Astrocyte (in vitro differentiated cells and primary cell): ENCODE measurements at regions not wholly inside any gene's neighbourhood (a gene's known extent, or its start where the extent isn't known, plus 50 kb on each side); places are given as distances from the start of the nearest gene placed in this dataset.

Source experiments
- DNase-seq: peaks from one replicate; pipeline ENCODE4 v3.0.0-alpha.2; 2010; ENCODE audit warnings: low read depth
- FAIRE-seq: peaks from 2 replicates; lab custom pipeline; 2011; peaks lifted over from hg19 to GRCh38; lab: Jason Lieb, UNC
- H2AFZ ChIP-seq: 2 replicates; pipeline ENCODE4 v1.6.0; 2012; ENCODE audit warnings: low read depth, low read length, inconsistent platforms
- H3K27ac ChIP-seq: 2 replicates; pipeline ENCODE4 v1.5.1; 2011; ENCODE audit warnings: low read depth, low read length, inconsistent platforms
- H3K27me3 ChIP-seq: 2 replicates; pipeline ENCODE4 v1.6.0; 2011; ENCODE audit warnings: low read length, inconsistent platforms; ENCODE audit not compliant: insufficient read depth
- H3K36me3 ChIP-seq: 2 replicates; pipeline ENCODE4 v1.5.1; 2011; ENCODE audit warnings: low read length, inconsistent platforms; ENCODE audit not compliant: insufficient read depth
- H3K4me1 ChIP-seq: 2 replicates; pipeline ENCODE4 v1.5.1; 2011; ENCODE audit warnings: low read length, inconsistent platforms; ENCODE audit not compliant: insufficient read depth
- H3K4me2 ChIP-seq: 2 replicates; pipeline ENCODE4 v1.6.0; 2012; ENCODE audit warnings: low read length, inconsistent platforms
- H3K4me3 ChIP-seq: 2 replicates; pipeline ENCODE4 v1.5.1; 2011; ENCODE audit warnings: low read depth, mild to moderate bottlenecking, low read length, inconsistent platforms; ENCODE audit not compliant: insufficient read depth
- H3K79me2 ChIP-seq: 2 replicates; pipeline ENCODE4 v1.6.0; 2012; ENCODE audit warnings: mild to moderate bottlenecking, low read length, inconsistent platforms; ENCODE audit not compliant: insufficient read depth
- H3K9ac ChIP-seq: 2 replicates; pipeline ENCODE4 v1.6.0; 2012; ENCODE audit warnings: mild to moderate bottlenecking, low read length, inconsistent platforms
- H3K9me3 ChIP-seq: 2 replicates; pipeline ENCODE4 v1.5.1; 2012; ENCODE audit warnings: low read depth, mild to moderate bottlenecking, low read length, inconsistent platforms; ENCODE audit not compliant: insufficient read depth
- H4K20me1 ChIP-seq: 2 replicates; pipeline ENCODE4 v1.6.0; 2012; ENCODE audit warnings: low read length, inconsistent platforms; ENCODE audit not compliant: insufficient read depth
- H3K27ac Mint-ChIP-seq: one replicate; pipeline ENCODE4 v1.8.0; 2021; ENCODE audit warnings: mild to moderate bottlenecking, mixed read lengths; ENCODE audit not compliant: unreplicated experiment
- H3K27me3 Mint-ChIP-seq: one replicate; pipeline ENCODE4 v1.8.0; 2021; ENCODE audit warnings: low read depth, mixed read lengths; ENCODE audit not compliant: unreplicated experiment
- H3K36me3 Mint-ChIP-seq: one replicate; pipeline ENCODE4 v1.8.0; 2021; ENCODE audit warnings: low read depth, mixed read lengths; ENCODE audit not compliant: unreplicated experiment
- H3K4me1 Mint-ChIP-seq: one replicate; pipeline ENCODE4 v1.8.0; 2021; ENCODE audit warnings: low read depth, mixed read lengths; ENCODE audit not compliant: unreplicated experiment
- H3K4me3 Mint-ChIP-seq: one replicate; pipeline ENCODE4 v1.8.0; 2021; ENCODE audit warnings: mild to moderate bottlenecking, moderate library complexity, mixed read lengths; ENCODE audit not compliant: unreplicated experiment
- H3K9me3 Mint-ChIP-seq: one replicate; pipeline ENCODE4 v1.8.0; 2021; ENCODE audit warnings: mild to moderate bottlenecking, mixed read lengths; ENCODE audit not compliant: unreplicated experiment
- EZH2 ChIP-seq: IDR thresholded peaks from 2 replicates; pipeline ENCODE4 v1.6.1; 2012; ENCODE audit warnings: mild to moderate bottlenecking, low read length, inconsistent platforms; ENCODE audit not compliant: insufficient read depth
- TF ChIP-seq, protein P1 (sequence below): IDR thresholded peaks from 2 replicates; pipeline ENCODE4 v1.5.1; 2011; ENCODE audit warnings: low read depth, mild to moderate bottlenecking, inconsistent platforms, low read length, moderate library complexity; ENCODE audit not compliant: insufficient read depth

GRCh38 chrX:1713296-1713695 is 98.4 kb downstream of the ASMT start:
- H3K36me3 ChIP-seq = no peaks in the 10 kb centered on the region
- no peak for FAIRE-seq
- H4K20me1 ChIP-seq = no peaks in the 10 kb centered on the region
- Mint-ChIP-seq H3K4me1 (no peaks in the 10 kb centered on the region), H3K4me3 (no peak overlapping the region), H3K9me3 (no peaks in the 10 kb centered on the region), H3K36me3 (peaks cover 3% of the 10 kb centered on the region), H3K27ac (no peak overlapping the region), H3K27me3 (peaks cover 1% of the 10 kb centered on the region)
- H3K4me2 ChIP-seq = no peak overlapping the region
- no peak overlapping the region for H3K9ac ChIP-seq
- no peaks in the 10 kb centered on the region for H3K4me1 ChIP-seq
- no peak overlapping the region for H2AFZ ChIP-seq
- H3K4me3 ChIP-seq = no peak overlapping the region
- no peaks in the 10 kb centered on the region for H3K79me2 ChIP-seq
- H3K27me3 ChIP-seq = no peaks in the 10 kb centered on the region
- no peak overlapping the region for H3K27ac ChIP-seq
- DNase-seq = no peak
- H3K9me3 ChIP-seq = no peaks in the 10 kb centered on the region
- no peak for TF ChIP-seq EZH2
- TF ChIP-seq, protein P1, sequence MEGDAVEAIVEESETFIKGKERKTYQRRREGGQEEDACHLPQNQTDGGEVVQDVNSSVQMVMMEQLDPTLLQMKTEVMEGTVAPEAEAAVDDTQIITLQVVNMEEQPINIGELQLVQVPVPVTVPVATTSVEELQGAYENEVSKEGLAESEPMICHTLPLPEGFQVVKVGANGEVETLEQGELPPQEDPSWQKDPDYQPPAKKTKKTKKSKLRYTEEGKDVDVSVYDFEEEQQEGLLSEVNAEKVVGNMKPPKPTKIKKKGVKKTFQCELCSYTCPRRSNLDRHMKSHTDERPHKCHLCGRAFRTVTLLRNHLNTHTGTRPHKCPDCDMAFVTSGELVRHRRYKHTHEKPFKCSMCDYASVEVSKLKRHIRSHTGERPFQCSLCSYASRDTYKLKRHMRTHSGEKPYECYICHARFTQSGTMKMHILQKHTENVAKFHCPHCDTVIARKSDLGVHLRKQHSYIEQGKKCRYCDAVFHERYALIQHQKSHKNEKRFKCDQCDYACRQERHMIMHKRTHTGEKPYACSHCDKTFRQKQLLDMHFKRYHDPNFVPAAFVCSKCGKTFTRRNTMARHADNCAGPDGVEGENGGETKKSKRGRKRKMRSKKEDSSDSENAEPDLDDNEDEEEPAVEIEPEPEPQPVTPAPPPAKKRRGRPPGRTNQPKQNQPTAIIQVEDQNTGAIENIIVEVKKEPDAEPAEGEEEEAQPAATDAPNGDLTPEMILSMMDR = no peak

DNA sequence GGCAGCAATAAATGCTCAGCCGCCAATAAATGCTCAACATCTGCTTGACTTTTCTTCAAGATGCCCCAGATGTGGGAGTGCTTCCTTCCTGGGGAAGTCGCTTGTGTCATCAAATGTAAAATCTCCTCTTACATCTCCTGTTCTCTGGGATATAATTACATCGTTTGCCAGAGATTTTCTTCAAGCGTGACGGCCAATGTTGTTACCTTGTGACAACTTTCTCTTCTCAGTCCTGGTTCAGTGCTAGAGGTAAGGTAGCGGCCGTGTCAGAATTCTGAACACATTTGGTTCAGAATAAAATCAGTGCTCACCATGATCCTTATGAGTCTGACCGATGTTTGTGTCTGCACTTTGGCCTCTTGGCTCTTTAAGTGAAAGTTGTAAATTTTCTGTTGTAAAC is 102.5 kb downstream of the ASMT start:
- H4K20me1 ChIP-seq = no peaks in the 10 kb centered on the region
- no peak for DNase-seq
- H3K27me3 Mint-ChIP-seq = peaks cover 1% of the 10 kb centered on the region
- H3K27me3 ChIP-seq = no peaks in the 10 kb centered on the region
- no peak overlapping the region for H2AFZ ChIP-seq
- H3K4me2 ChIP-seq = no peak overlapping the region
- no peaks in the 10 kb centered on the region for H3K36me3 ChIP-seq
- H3K9me3 Mint-ChIP-seq = peaks cover 3% of the 10 kb centered on the region
- TF ChIP-seq EZH2 = no peak
- TF ChIP-seq, protein P1 = no peak
- no peak for FAIRE-seq
- H3K4me3 Mint-ChIP-seq = no peak overlapping the region
- no peaks in the 10 kb centered on the region for H3K36me3 Mint-ChIP-seq
- no peaks in the 10 kb centered on the region for H3K79me2 ChIP-seq
- H3K4me1 ChIP-seq = no peaks in the 10 kb centered on the region
- peaks cover 5% of the 10 kb centered on the region for H3K4me1 Mint-ChIP-seq
- no peak overlapping the region for H3K27ac ChIP-seq
- H3K27ac Mint-ChIP-seq = no peak overlapping the region
- no peak overlapping the region for H3K9ac ChIP-seq
- H3K4me3 ChIP-seq = no peak overlapping the region
- no peaks in the 10 kb centered on the region for H3K9me3 ChIP-seq

- no peak overlapping the region for H3K4me2 ChIP-seq
- peaks cover 5% of the 10 kb centered on the region for H3K4me1 Mint-ChIP-seq
- H4K20me1 ChIP-seq = no peaks in the 10 kb centered on the region
- no peak overlapping the region for H3K4me3 Mint-ChIP-seq
- no peaks in the 10 kb centered on the region for H3K79me2 ChIP-seq
- H3K27me3 Mint-ChIP-seq = peaks cover 1% of the 10 kb centered on the region
- DNase-seq (no peak), FAIRE-seq (no peak)
- no peak overlapping the region for H3K9ac ChIP-seq
- no peak overlapping the region for H3K4me3 ChIP-seq
- H3K36me3 ChIP-seq = no peaks in the 10 kb centered on the region
- no peaks in the 10 kb centered on the region for H3K36me3 Mint-ChIP-seq
- H3K9me3 ChIP-seq = no peaks in the 10 kb centered on the region
- no peaks in the 10 kb centered on the region for H3K4me1 ChIP-seq
- no peak for TF ChIP-seq EZH2
- no peak overlapping the region for H3K27ac ChIP-seq
- H3K27ac Mint-ChIP-seq = no peak overlapping the region
- no peak overlapping the region for H2AFZ ChIP-seq
- no peaks in the 10 kb centered on the region for H3K27me3 ChIP-seq
- H3K9me3 Mint-ChIP-seq = peaks cover 3% of the 10 kb centered on the region
Observed at GRCh38 chrX:1719270-1719669, 104.4 kb downstream of the ASMT start.
